Loucy (cell line): ENCODE measurements at regions not wholly inside any gene's neighbourhood (a gene's known extent, or its start where the extent isn't known, plus 50 kb on each side); places are given as distances from the start of the nearest gene placed in this dataset.

Experiments used
- CTCF ChIP-seq: fragments of 200-600 bp; sonication (generic); conservative IDR thresholded peaks from 2 replicates; pipeline ENCODE4 v1.5.1; 2014; ENCODE audit warnings: mild to moderate bottlenecking, antibody characterized with exemption, low read length
- EZH2phosphoT487 ChIP-seq: fragments of 200-600 bp; IDR thresholded peaks from 2 replicates; pipeline ENCODE4 v1.6.1; 2018; ENCODE audit warnings: antibody characterized with exemption, mild to moderate bottlenecking, moderate library complexity, borderline replicate concordance

GRCh38 chr12:126855768-126856167 lies 1411.2 kb upstream of the TMEM132C start:
- TF ChIP-seq CTCF (no peak), EZH2phosphoT487 (no peak)
